Kidney (tissue), 13 donors: ENCODE measurements at regions not wholly inside any gene's neighbourhood (a gene's known extent, or its start where the extent isn't known, plus 50 kb on each side); places are given as distances from the start of the nearest gene placed in this dataset.

Experiments
- DNase-seq, 5 donors: peaks; one replicate each; pipeline ENCODE4 v3.0.0-alpha.2; 2013 to 2020
- FAIRE-seq: peaks from 2 replicates; lab custom pipeline; 2012; peaks lifted over from hg19 to GRCh38; lab: Jason Lieb, UNC
- H3K27ac ChIP-seq, 2 donors: one replicate each; pipeline ENCODE4 v1.7.0; 2013; ENCODE audit warnings: low read depth in 2 of 2, low read length in 2 of 2, inconsistent platforms in 1 of 2
- H3K27me3 ChIP-seq: one replicate; pipeline ENCODE4 v1.7.1; 2013; ENCODE audit warnings: low read length, inconsistent platforms; ENCODE audit not compliant: control insufficient read depth, insufficient read depth
- H3K36me3 ChIP-seq, 3 donors: one replicate each; pipeline versions ENCODE4 v1.7.0 to v1.7.1; 2013; ENCODE audit warnings: low read length in 3 of 3, control low read depth in 1 of 3, inconsistent platforms in 1 of 3; ENCODE audit not compliant: insufficient read depth in 3 of 3, control insufficient read depth in 2 of 3
- H3K4me1 ChIP-seq, 3 donors: one replicate each; pipeline versions ENCODE4 v1.7.0 to v1.7.1; 2013; ENCODE audit warnings: low read length in 3 of 3, inconsistent platforms in 1 of 3, low read depth in 1 of 3; ENCODE audit not compliant: control insufficient read depth in 2 of 3, insufficient read depth in 2 of 3
- H3K4me3 ChIP-seq, 3 donors: one replicate each; pipeline versions ENCODE4 v1.7.0 to v1.8.1; 2013; ENCODE audit warnings: low read length in 3 of 3, control low read depth in 1 of 3, inconsistent platforms in 1 of 3
- H3K9ac ChIP-seq, 3 donors: one replicate each; pipeline versions ENCODE4 v1.7.0 to v1.7.1; 2013; ENCODE audit warnings: low read length in 3 of 3, control low read depth in 1 of 3, inconsistent platforms in 1 of 3
- H3K9me3 ChIP-seq, 3 donors: one replicate each; pipeline versions ENCODE4 v1.7.0 to v1.7.1; 2013; ENCODE audit warnings: low read length in 3 of 3, control low read depth in 1 of 3, inconsistent platforms in 1 of 3; ENCODE audit not compliant: control insufficient read depth in 2 of 3, insufficient read depth in 1 of 3
- CTCF ChIP-seq: IDR thresholded peaks from 3 replicates; pipeline ENCODE4 v1.5.1; 2012; ENCODE audit warnings: mild to moderate bottlenecking, moderate library complexity, borderline replicate concordance; ENCODE audit not compliant: insufficient read depth; ENCODE audit errors: extremely low read depth
- intact Hi-C: fragments of 100-400 bp; cut with DNase I; formaldehyde crosslinking; loops from one replicate; pipeline ENCODE4 v1.11.1; 2022
- donor health status: control.
- donor health status: control.
- donor health status: control.
- donor health status: control.
- donor health status: control.
- donor health status: DM: yes; HTN: yes; CAD: no.
- donor health status: Normal renal cell carcinoma (clear cell type).

- TF ChIP-seq CTCF = no peak
- DNase-seq (no peak), FAIRE-seq (no peak)
- Histone ChIP-seq H3K36me3 (no peaks in the 10 kb centered on the region), H3K4me3 (no peak overlapping the region), H3K9me3 (no peaks in the 10 kb centered on the region), H3K4me1 (peaks cover 0 to 3% (median 0%) of the 10 kb centered on the region in 3 donors), H3K27ac (no peak overlapping the region), H3K9ac (no peak overlapping the region), H3K27me3 (no peaks in the 10 kb centered on the region)
- intact Hi-C loops = no loop called here
Observed at GRCh38 chr6:141561154-141561553, 571.6 kb upstream of the GJE1 start.

GRCh38 chr6:141552463-141552862 is 580.3 kb upstream of the GJE1 start:
- DNase-seq (peak in 2 of 5 donors; percentile 12 to 47), FAIRE-seq (peak; percentile 76)
- H3K27ac ChIP-seq = no peak overlapping the region
- no peaks in the 10 kb centered on the region for H3K27me3 ChIP-seq
- H3K4me1 ChIP-seq = no peaks in the 10 kb centered on the region
- no peak overlapping the region for H3K4me3 ChIP-seq
- peaks cover 0 to 2% (median 0%) of the 10 kb centered on the region in 3 donors for H3K9me3 ChIP-seq
- H3K36me3 ChIP-seq = no peaks in the 10 kb centered on the region
- intact Hi-C loops = no loop called here
- no peak overlapping the region for H3K9ac ChIP-seq
- no peak for TF ChIP-seq CTCF

- Histone ChIP-seq H3K4me1 (no peaks in the 10 kb centered on the region), H3K4me3 (no peak overlapping the region), H3K9ac (no peak overlapping the region), H3K27ac (peak overlapping the region in 1 of 2 donors; percentile 0), H3K36me3 (no peaks in the 10 kb centered on the region), H3K27me3 (no peaks in the 10 kb centered on the region), H3K9me3 (peaks cover 0 to 2% (median 0%) of the 10 kb centered on the region in 3 donors)
- FAIRE-seq (no peak), DNase-seq (no peak)
- no peak for TF ChIP-seq CTCF
- intact Hi-C loops = no loop called here
Observed at GRCh38 chr6:141552031-141552430, 580.7 kb upstream of the GJE1 start.

- Histone ChIP-seq H3K9me3 (peaks cover 0 to 2% (median 0%) of the 10 kb centered on the region in 3 donors), H3K27me3 (no peaks in the 10 kb centered on the region), H3K4me3 (no peak overlapping the region), H3K27ac (no peak overlapping the region), H3K4me1 (no peaks in the 10 kb centered on the region), H3K9ac (no peak overlapping the region), H3K36me3 (no peaks in the 10 kb centered on the region)
- intact Hi-C loops = no loop called here
- no peak for FAIRE-seq
- no peak for TF ChIP-seq CTCF
- DNase-seq = peak in 1 of 5 donors; percentile 4
Observed at GRCh38 chr6:141551318-141551717, 581.4 kb upstream of the GJE1 start.
